ENCODE measurements at regions not wholly inside any gene's neighbourhood (a gene's known extent, or its start where the extent isn't known, plus 50 kb on each side); places are given as distances from the start of the nearest gene placed in this dataset.

DNA sequence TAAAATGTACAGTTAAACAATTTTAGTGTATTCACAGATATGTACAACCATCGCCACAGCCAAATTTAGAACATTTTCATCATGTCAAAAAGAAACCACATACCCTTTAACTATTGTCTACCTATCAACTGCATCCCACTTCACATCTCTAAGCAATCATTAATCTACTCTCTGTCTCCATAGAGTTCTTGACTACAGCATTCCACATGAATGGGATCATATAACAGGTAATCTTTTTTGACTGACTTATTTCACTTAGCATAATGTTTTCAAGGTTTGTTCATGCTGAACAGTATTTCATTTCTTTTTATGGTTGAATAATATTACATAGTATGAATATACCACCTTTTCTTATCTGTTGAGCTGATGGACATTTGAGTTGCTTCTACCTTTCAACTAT, 281.4 kb upstream of the EDA2R start:
- TF ChIP-seq, protein P1, sequence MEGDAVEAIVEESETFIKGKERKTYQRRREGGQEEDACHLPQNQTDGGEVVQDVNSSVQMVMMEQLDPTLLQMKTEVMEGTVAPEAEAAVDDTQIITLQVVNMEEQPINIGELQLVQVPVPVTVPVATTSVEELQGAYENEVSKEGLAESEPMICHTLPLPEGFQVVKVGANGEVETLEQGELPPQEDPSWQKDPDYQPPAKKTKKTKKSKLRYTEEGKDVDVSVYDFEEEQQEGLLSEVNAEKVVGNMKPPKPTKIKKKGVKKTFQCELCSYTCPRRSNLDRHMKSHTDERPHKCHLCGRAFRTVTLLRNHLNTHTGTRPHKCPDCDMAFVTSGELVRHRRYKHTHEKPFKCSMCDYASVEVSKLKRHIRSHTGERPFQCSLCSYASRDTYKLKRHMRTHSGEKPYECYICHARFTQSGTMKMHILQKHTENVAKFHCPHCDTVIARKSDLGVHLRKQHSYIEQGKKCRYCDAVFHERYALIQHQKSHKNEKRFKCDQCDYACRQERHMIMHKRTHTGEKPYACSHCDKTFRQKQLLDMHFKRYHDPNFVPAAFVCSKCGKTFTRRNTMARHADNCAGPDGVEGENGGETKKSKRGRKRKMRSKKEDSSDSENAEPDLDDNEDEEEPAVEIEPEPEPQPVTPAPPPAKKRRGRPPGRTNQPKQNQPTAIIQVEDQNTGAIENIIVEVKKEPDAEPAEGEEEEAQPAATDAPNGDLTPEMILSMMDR (IDR thresholded peaks at IDR 0.05) = no peak
- no peak for TF ChIP-seq POLR2A (IDR thresholded peaks at IDR 0.05)
- TF ChIP-seq POLR2AphosphoS5 (IDR thresholded peaks at IDR 0.05; ENCODE audit: insufficient read depth in 1 of 2, low read depth in 1 of 2) = no peak
